ENCODE measurements at regions not wholly inside any gene's neighbourhood (a gene's known extent, or its start where the extent isn't known, plus 50 kb on each side); places are given as distances from the start of the nearest gene placed in this dataset.

GRCh38 chr6:17042422-17043147, 59.3 kb upstream of the STMND1 start:
- TF ChIP-seq, protein P1, sequence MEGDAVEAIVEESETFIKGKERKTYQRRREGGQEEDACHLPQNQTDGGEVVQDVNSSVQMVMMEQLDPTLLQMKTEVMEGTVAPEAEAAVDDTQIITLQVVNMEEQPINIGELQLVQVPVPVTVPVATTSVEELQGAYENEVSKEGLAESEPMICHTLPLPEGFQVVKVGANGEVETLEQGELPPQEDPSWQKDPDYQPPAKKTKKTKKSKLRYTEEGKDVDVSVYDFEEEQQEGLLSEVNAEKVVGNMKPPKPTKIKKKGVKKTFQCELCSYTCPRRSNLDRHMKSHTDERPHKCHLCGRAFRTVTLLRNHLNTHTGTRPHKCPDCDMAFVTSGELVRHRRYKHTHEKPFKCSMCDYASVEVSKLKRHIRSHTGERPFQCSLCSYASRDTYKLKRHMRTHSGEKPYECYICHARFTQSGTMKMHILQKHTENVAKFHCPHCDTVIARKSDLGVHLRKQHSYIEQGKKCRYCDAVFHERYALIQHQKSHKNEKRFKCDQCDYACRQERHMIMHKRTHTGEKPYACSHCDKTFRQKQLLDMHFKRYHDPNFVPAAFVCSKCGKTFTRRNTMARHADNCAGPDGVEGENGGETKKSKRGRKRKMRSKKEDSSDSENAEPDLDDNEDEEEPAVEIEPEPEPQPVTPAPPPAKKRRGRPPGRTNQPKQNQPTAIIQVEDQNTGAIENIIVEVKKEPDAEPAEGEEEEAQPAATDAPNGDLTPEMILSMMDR (IDR thresholded peaks at IDR 0.05; ENCODE audit: extremely low read depth in 1 of 2, insufficient read depth in 1 of 2, low read depth in 1 of 2, low read length in 2 of 2) = peak; percentile 13 to 35
- TF ChIP-seq EZH2 (IDR thresholded peaks at IDR 0.05; ENCODE audit: borderline replicate concordance, low read depth, low read length, severe bottlenecking) = no peak
- ChIA-PET CTCF (interaction anchor here (1.0 to 2.3 kb wide), 2 partner anchors 44 to 78 kb away, joined by 4 to 6 read pairs; no protein-coding TSS in a partner anchor), POLR2A (no interaction called here)
- H3K4me3 ChIP-seq (replicated peaks in 1 of 3; ENCODE audit: insufficient read depth in 1 of 3, low read depth in 1 of 3, low read length in 3 of 3) = no peak overlapping the region
- H3K79me2 ChIP-seq (ENCODE audit: control insufficient read depth, insufficient read depth, low read length) = no peaks in the 10 kb centered on the region
- H3K9me1 ChIP-seq (replicated peaks; ENCODE audit: control insufficient read depth, extremely low read depth, insufficient read depth, low read length) = no peaks in the 10 kb centered on the region
- H3K36me3 ChIP-seq (ENCODE audit: control insufficient read depth in 2 of 2, extremely low read depth in 1 of 2, insufficient read depth in 2 of 2, low read length in 2 of 2) = no peaks in the 10 kb centered on the region
- H2AFZ ChIP-seq (ENCODE audit: low read depth, low read length) = peak overlapping the region; percentile 85
- dilution Hi-C loops (cut with MboI; ENCODE audit: extremely low pct_ligation_motif_present, low sequenced_read_pairs) (no loop called here), intact Hi-C loops (cut with micrococcal nuclease) (no loop called here)
- FAIRE-seq (peak; percentile 75), DNase-seq (ENCODE audit: low read depth, low spot score) (peak; percentile 80)
- H3K27ac ChIP-seq (ENCODE audit: insufficient read depth, low read depth, low read length) = no peak overlapping the region
- no peaks in the 10 kb centered on the region for H4K20me1 ChIP-seq (replicated peaks; ENCODE audit: control insufficient read depth, extremely low read depth, insufficient read depth, low read length)
- no peaks in the 10 kb centered on the region for H3K9me3 ChIP-seq (replicated peaks; ENCODE audit: control insufficient read depth, insufficient read depth, low read length)
- peak overlapping the region; percentile 51 for H3K4me2 ChIP-seq (ENCODE audit: insufficient read depth, low read length)
- H3K4me1 ChIP-seq (ENCODE audit: control insufficient read depth, extremely low read depth, insufficient read depth, low read length) = peaks cover 7% of the 10 kb centered on the region
- H3K9ac ChIP-seq (replicated peaks; ENCODE audit: extremely low read depth, insufficient read depth, low read length) = peak overlapping the region; percentile 31
- peaks cover 0 to 5% of the 10 kb centered on the region in 2 experiments for H3K27me3 ChIP-seq (ENCODE audit: control insufficient read depth in 2 of 2, insufficient read depth in 2 of 2, low read length in 2 of 2)
- BruUV-seq (replicated peaks) = no TSS peak

DNA sequence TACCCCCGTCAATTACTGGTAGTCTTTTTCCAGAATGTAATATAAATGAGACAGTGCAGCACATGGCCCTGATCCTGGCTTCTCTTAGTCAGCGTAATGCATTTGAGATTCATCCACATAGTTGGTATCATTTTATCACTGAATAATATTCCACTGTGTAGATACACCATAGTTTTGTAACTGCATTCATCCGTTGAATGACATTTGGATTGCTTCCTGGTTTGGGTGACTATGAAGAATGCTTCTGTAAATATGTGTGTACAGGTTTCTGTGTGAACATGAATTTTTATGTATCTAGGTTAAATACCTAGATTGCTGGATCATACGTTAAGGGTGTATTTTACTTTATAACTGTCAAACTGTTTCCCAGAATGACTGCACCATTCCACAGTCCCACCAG, 62.6 kb upstream of the STMND1 start:
- peaks cover 5 to 15% of the 10 kb centered on the region in 2 experiments for H3K27me3 ChIP-seq (ENCODE audit: control insufficient read depth in 2 of 2, insufficient read depth in 2 of 2, low read length in 2 of 2)
- H3K9me1 ChIP-seq (replicated peaks; ENCODE audit: control insufficient read depth, extremely low read depth, insufficient read depth, low read length) = no peaks in the 10 kb centered on the region
- H3K36me3 ChIP-seq (ENCODE audit: control insufficient read depth in 2 of 2, extremely low read depth in 1 of 2, insufficient read depth in 2 of 2, low read length in 2 of 2) = no peaks in the 10 kb centered on the region
- H3K4me1 ChIP-seq (ENCODE audit: control insufficient read depth, extremely low read depth, insufficient read depth, low read length) = peaks cover 7% of the 10 kb centered on the region
- H4K20me1 ChIP-seq (replicated peaks; ENCODE audit: control insufficient read depth, extremely low read depth, insufficient read depth, low read length) = no peaks in the 10 kb centered on the region
- BruUV-seq (replicated peaks) = no TSS peak
- no peak overlapping the region for H3K27ac ChIP-seq (ENCODE audit: insufficient read depth, low read depth, low read length)
- dilution Hi-C loops (cut with MboI; ENCODE audit: extremely low pct_ligation_motif_present, low sequenced_read_pairs) (no loop called here), intact Hi-C loops (cut with micrococcal nuclease) (no loop called here)
- no peak overlapping the region for H3K4me3 ChIP-seq (replicated peaks in 1 of 3; ENCODE audit: insufficient read depth in 1 of 3, low read depth in 1 of 3, low read length in 3 of 3)
- H3K9ac ChIP-seq (replicated peaks; ENCODE audit: extremely low read depth, insufficient read depth, low read length) = no peak overlapping the region
- CTCF ChIA-PET = no interaction called here
- H3K9me3 ChIP-seq (replicated peaks; ENCODE audit: control insufficient read depth, insufficient read depth, low read length) = no peaks in the 10 kb centered on the region
- no peak overlapping the region for H3K4me2 ChIP-seq (ENCODE audit: insufficient read depth, low read length)
- DNase-seq (ENCODE audit: low read depth, low spot score) (no peak), FAIRE-seq (no peak)
- TF ChIP-seq GATA2 (IDR thresholded peaks at IDR 0.05; ENCODE audit: insufficient read depth, insufficient read length, low read depth, low read length) (no peak), POLR2AphosphoS5 (IDR thresholded peaks at IDR 0.05; ENCODE audit: insufficient read depth, low read depth, low read length) (no peak), JUN (IDR thresholded peaks at IDR 0.05; ENCODE audit: borderline replicate concordance, insufficient read depth, insufficient read length, low read depth) (no peak), MYC (IDR thresholded peaks at IDR 0.05; ENCODE audit: low read depth, low read length) (no peak), POLR2A (IDR thresholded peaks at IDR 0.05; ENCODE audit: low read depth, low read length) (no peak), EZH2 (IDR thresholded peaks at IDR 0.05; ENCODE audit: borderline replicate concordance, low read depth, low read length, severe bottlenecking) (no peak), FOS (IDR thresholded peaks at IDR 0.05; ENCODE audit: borderline replicate concordance, insufficient read depth, low read length) (no peak)
- TF ChIP-seq, protein P1 (IDR thresholded peaks at IDR 0.05; ENCODE audit: extremely low read depth in 1 of 2, insufficient read depth in 1 of 2, low read depth in 1 of 2, low read length in 2 of 2) = no peak
- TF ChIP-seq, protein P2, sequence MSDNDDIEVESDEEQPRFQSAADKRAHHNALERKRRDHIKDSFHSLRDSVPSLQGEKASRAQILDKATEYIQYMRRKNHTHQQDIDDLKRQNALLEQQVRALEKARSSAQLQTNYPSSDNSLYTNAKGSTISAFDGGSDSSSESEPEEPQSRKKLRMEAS (IDR thresholded peaks at IDR 0.05; ENCODE audit: insufficient read depth, insufficient read length) = no peak
- H3K79me2 ChIP-seq (ENCODE audit: control insufficient read depth, insufficient read depth, low read length) = no peaks in the 10 kb centered on the region
- H2AFZ ChIP-seq (ENCODE audit: low read depth, low read length) = no peak overlapping the region
- POLR2A ChIA-PET = no interaction called here

Data from endothelial cell of umbilical vein (primary cell).